ENCODE measurements at regions not wholly inside any gene's neighbourhood (a gene's known extent, or its start where the extent isn't known, plus 50 kb on each side); places are given as distances from the start of the nearest gene placed in this dataset.

GRCh38 chr1:199122085-199122484 is 483.2 kb downstream of the PTPRC start:
- no peaks in the 10 kb centered on the region for H3K27me3 Mint-ChIP-seq
- TF ChIP-seq CTCF (conservative IDR thresholded peaks at IDR 0.05): no peak
- no peak overlapping the region for H3K27ac Mint-ChIP-seq

GRCh38 chr1:199122532-199123311 is 483.9 kb downstream of the PTPRC start:
- Mint-ChIP-seq H3K4me1 (ENCODE audit: unreplicated experiment) (no peaks in the 10 kb centered on the region), H3K9me3 (no peaks in the 10 kb centered on the region), H3K4me3 (no peak overlapping the region), H3K36me3 (no peaks in the 10 kb centered on the region), H3K27me3 (no peaks in the 10 kb centered on the region), H3K27ac (no peak overlapping the region)
- TF ChIP-seq CTCF (conservative IDR thresholded peaks at IDR 0.05): no peak
- DNase-seq (ENCODE audit: extremely low spot score, unreplicated experiment): no peak

More at GRCh38 chr1:199122085-199122484, 483.2 kb downstream of the PTPRC start:
- no peak overlapping the region for H3K4me3 Mint-ChIP-seq
- no peaks in the 10 kb centered on the region for H3K36me3 Mint-ChIP-seq
- no peaks in the 10 kb centered on the region for H3K9me3 Mint-ChIP-seq
- DNase-seq (ENCODE audit: extremely low spot score, unreplicated experiment): no peak
- H3K4me1 Mint-ChIP-seq (ENCODE audit: unreplicated experiment): no peaks in the 10 kb centered on the region

- H3K4me3 Mint-ChIP-seq: no peak overlapping the region
- H3K4me1 Mint-ChIP-seq (ENCODE audit: unreplicated experiment): no peaks in the 10 kb centered on the region
- no peak for TF ChIP-seq CTCF (conservative IDR thresholded peaks at IDR 0.05)
- no peak overlapping the region for H3K27ac Mint-ChIP-seq
- no peak for DNase-seq (ENCODE audit: extremely low spot score, unreplicated experiment)
- H3K9me3 Mint-ChIP-seq: no peaks in the 10 kb centered on the region
- H3K36me3 Mint-ChIP-seq: no peaks in the 10 kb centered on the region
- no peaks in the 10 kb centered on the region for H3K27me3 Mint-ChIP-seq
These were observed 484.8 kb downstream of the PTPRC start for GRCh38 chr1:199123615-199124014.

- no peak for TF ChIP-seq CTCF (conservative IDR thresholded peaks at IDR 0.05)
- H3K27me3 Mint-ChIP-seq: no peaks in the 10 kb centered on the region
- H3K4me3 Mint-ChIP-seq: no peak overlapping the region
- H3K36me3 Mint-ChIP-seq: no peaks in the 10 kb centered on the region
- DNase-seq (ENCODE audit: extremely low spot score, unreplicated experiment): no peak
- no peak overlapping the region for H3K27ac Mint-ChIP-seq
- H3K9me3 Mint-ChIP-seq: no peaks in the 10 kb centered on the region
- H3K4me1 Mint-ChIP-seq (ENCODE audit: unreplicated experiment): no peaks in the 10 kb centered on the region
These were observed 485.5 kb downstream of the PTPRC start for GRCh38 chr1:199124351-199124750.

- no peak for TF ChIP-seq CTCF (conservative IDR thresholded peaks at IDR 0.05)
- no peak overlapping the region for H3K27ac Mint-ChIP-seq
- no peak for DNase-seq (ENCODE audit: extremely low spot score, unreplicated experiment)
- no peak overlapping the region for H3K4me3 Mint-ChIP-seq
- no peaks in the 10 kb centered on the region for H3K9me3 Mint-ChIP-seq
- H3K36me3 Mint-ChIP-seq: no peaks in the 10 kb centered on the region
- H3K4me1 Mint-ChIP-seq (ENCODE audit: unreplicated experiment): no peaks in the 10 kb centered on the region
- H3K27me3 Mint-ChIP-seq: no peaks in the 10 kb centered on the region
These were observed 490.4 kb downstream of the PTPRC start for GRCh38 chr1:199129247-199129646.

Data from type B pancreatic cell (in vitro differentiated cells).